ENCODE measurements at regions not wholly inside any gene's neighbourhood (a gene's known extent, or its start where the extent isn't known, plus 50 kb on each side); places are given as distances from the start of the nearest gene placed in this dataset.
"Not testable (repeated sequence)": the region's sequence is repeated elsewhere in the genome, so short reads cannot be mapped to it uniquely, and the experiment has no call there.

- in situ Hi-C loops (cut with HindIII; ENCODE audit: low sequenced_read_pairs) = loop anchor here (5.0 kb wide), 1 partner anchor 49 kb away; no protein-coding TSS in a partner anchor
These were observed 185.2 kb downstream of the UACA start for GRCh38 chr15:70578196-70578595.

DNA sequence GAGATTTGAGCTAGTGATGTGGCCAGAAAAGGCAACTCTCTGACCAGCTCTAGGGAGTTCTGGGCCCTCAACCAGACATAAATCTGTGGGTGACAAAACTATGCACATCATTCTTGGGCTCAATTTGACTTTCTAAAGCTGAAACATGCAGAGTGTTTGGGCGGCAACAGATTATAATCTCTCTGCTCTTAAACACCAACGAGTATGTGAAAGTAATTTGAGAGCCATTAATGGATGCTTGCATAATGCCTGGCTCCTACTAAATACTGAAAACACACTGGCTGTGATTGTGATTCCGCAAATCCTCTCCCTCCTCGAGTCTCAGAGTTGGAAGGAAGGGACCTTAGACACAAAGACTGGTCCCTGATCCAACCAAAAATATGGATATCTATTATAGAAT lies 186.7 kb downstream of the UACA start:
- in situ Hi-C loops (cut with HindIII; ENCODE audit: low sequenced_read_pairs) = loop anchor here (5.0 kb wide), 1 partner anchor 51 kb away; no protein-coding TSS in a partner anchor

GRCh38 chr15:70576276-70576675 lies 187.1 kb downstream of the UACA start:
- in situ Hi-C loops (cut with HindIII; ENCODE audit: low sequenced_read_pairs) = loop anchor here (5.0 kb wide), 1 partner anchor 51 kb away; no protein-coding TSS in a partner anchor

GRCh38 chr15:70575231-70576226 lies 187.8 kb downstream of the UACA start:
- in situ Hi-C loops (cut with HindIII; ENCODE audit: low sequenced_read_pairs) = loop anchor here (5.0 kb wide), 1 partner anchor 52 kb away; no protein-coding TSS in a partner anchor

- in situ Hi-C loops (cut with HindIII; ENCODE audit: low sequenced_read_pairs) = not testable (repeated sequence)
These were observed 189.0 kb downstream of the UACA start for GRCh38 chr15:70574325-70574724.

- in situ Hi-C loops (cut with HindIII; ENCODE audit: low sequenced_read_pairs) = no loop called here
These were observed 190.1 kb downstream of the UACA start for GRCh38 chr15:70573121-70573850.

DNA sequence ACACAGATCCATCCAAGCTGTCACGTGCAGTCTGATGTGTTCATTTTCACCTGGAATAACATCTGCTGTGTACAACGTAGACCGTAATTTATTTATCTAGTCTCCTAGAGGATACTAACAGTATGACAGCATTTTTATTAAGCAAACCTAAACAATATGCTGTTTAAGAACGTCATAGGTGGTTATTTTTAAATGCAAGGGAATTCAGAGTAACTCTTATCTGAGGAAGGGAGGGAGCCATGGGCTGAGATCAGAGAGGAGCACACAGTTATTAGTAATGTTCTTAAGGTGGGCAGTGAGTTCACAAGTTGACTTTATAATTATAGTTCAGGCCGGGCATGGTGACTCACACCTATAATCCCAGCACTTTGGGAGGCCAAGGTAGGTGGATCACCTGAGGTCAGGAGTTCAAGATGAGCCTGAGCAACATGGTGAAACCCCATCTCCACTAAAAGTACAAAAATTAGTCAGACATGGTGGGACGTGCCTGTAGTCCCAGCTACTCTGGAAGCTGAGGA lies 193.6 kb downstream of the UACA start:
- in situ Hi-C loops (cut with HindIII; ENCODE audit: low sequenced_read_pairs) = no loop called here

- in situ Hi-C loops (cut with HindIII; ENCODE audit: low sequenced_read_pairs) = no loop called here
These were observed 194.2 kb downstream of the UACA start for GRCh38 chr15:70569091-70569713.

DNA sequence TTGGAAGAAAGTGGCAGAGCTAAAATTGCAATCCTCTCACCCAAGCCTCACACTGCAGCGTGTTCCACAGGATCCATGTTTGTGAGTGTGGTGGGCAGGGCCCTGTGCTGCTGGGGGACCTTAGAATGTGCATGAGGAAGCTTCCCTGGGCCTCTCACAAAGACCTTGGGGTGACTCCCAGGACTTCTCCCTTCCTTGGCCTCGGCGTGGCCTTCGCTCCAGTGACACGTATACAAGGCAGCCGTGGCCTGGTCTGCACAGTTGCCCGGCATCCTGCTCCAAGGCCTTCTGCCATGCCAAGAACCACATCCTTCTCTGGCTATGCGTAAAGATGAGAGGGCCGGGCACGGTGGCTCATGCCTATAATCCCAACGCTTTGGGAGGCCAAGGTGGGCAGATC lies 196.4 kb downstream of the UACA start:
- in situ Hi-C loops (cut with HindIII; ENCODE audit: low sequenced_read_pairs) = no loop called here

- in situ Hi-C loops (cut with HindIII; ENCODE audit: low sequenced_read_pairs) = no loop called here
These were observed 197.1 kb downstream of the UACA start for GRCh38 chr15:70566047-70566835.

GRCh38 chr15:70563561-70564095 lies 199.7 kb downstream of the UACA start:
- in situ Hi-C loops (cut with HindIII; ENCODE audit: low sequenced_read_pairs) = no loop called here

- in situ Hi-C loops (cut with HindIII; ENCODE audit: low sequenced_read_pairs) = no loop called here
These were observed 200.5 kb downstream of the UACA start for GRCh38 chr15:70562906-70563305.

GRCh38 chr15:70561885-70562284 lies 201.5 kb downstream of the UACA start:
- in situ Hi-C loops (cut with HindIII; ENCODE audit: low sequenced_read_pairs) = no loop called here

DNA sequence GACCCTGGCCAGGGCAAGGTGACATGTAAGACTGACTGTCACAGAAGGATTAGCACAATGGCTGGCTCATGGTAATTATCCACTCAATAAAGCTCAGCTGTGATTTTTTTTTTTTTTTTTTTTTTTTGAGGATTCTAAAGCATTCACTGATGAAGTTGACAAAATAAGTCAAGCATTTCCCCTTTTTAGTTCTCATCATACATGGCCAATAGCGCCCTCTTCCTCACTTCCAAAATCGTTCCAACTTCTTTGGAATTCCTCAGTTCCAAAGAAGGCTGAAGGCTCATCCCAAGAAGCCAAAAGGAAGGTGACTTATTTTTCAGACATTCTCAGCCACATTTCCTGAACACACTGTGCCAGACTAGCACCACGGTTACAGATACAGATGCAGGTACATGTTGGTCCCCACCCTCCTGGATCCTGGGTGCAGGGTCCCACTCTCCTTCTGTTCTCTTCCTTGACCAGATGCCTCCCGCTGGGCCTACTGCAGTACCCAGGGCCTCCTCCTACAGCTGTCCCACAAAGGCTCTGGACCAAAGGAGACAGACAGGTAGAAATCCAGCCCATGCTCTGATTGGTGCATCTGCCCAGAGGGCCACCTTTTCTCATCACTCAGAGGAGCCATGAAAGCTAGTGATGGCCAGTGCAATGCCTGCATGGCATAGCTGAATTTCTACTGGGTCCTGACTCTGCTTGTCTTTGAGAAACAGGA lies 202.6 kb downstream of the UACA start:
- in situ Hi-C loops (cut with HindIII; ENCODE audit: low sequenced_read_pairs) = no loop called here

DNA sequence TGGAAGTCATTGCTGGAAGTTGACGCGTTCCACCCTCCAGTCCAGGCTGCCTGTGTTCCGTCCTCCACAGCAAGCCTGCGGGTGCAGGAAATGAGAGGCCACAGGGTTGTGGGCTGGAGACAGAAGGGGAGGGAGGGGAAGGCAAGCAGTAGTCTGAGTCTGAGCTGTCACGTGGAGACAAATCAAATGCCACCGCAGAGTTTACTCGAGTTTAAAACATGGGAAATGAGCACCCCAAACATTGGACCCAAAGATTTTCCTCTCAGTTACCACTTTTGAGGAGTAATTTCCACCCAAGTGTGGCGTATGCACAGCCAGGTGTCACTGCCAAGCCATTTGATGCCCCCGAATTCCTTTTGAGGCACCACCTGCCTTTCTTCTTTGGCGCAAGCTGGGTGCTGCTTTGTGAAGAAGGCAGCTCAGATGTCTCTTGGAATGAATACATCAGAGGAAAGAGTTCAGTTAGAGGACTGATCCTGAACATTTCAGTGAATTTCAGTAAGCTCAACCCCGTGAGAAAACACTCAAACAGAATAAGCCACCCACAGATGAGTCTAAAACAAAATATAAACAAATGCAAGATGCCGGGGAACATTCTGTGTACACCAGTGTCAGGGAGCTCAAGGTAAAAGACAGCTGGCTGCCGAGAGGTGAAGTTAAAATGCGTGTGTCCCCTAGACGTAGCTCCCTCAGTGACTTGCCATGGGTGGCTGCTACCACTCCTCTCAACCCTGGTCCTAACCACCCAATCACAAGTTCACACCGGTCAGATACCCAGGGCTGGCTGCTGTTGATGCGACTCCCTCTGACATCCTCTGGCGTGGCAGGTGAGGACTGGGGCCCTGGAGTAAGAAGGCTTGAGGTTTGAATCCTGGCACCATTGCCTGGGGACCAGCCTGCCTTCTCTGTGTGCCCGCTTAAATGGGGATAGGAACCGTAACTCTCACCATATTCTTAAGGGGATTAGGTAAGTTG lies 203.8 kb downstream of the UACA start:
- in situ Hi-C loops (cut with HindIII; ENCODE audit: low sequenced_read_pairs) = no loop called here

DNA sequence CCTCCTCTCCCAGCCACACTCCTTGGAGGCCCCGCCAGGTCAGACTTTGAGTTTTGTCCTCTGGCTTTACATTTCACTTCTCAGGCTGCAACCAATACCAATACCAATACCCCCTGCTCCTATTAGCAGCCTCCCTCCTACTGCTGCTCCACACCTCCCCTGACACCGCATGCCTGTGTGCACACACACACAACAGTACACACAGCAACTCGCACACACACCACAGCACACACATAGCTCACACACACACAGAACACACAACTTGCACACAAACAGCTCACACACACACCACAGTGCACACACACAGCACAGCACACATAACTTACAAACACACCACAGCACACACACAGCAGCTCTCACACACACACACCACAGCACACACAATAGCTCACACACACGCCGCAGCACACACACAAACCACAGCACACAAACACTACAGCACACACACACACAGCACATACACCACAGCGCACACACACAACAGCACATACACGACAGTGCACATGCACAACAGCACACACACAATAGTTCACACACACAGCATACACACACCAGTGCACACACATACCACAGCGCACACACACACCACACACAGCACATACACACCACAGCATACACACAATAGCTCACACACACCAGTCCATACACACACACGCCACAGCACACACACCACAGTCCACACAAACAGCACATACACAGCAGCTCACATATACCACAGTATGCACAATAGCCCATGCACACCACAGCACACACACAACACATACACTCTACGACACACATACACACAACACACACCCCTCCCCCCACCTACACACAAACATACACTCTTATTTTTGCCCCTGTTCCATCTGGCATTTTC lies 204.7 kb downstream of the UACA start:
- in situ Hi-C loops (cut with HindIII; ENCODE audit: low sequenced_read_pairs) = no loop called here

Measured in DLD1 (cell line).